ENCODE measurements at regions not wholly inside any gene's neighbourhood (a gene's known extent, or its start where the extent isn't known, plus 50 kb on each side); places are given as distances from the start of the nearest gene placed in this dataset.

DNA sequence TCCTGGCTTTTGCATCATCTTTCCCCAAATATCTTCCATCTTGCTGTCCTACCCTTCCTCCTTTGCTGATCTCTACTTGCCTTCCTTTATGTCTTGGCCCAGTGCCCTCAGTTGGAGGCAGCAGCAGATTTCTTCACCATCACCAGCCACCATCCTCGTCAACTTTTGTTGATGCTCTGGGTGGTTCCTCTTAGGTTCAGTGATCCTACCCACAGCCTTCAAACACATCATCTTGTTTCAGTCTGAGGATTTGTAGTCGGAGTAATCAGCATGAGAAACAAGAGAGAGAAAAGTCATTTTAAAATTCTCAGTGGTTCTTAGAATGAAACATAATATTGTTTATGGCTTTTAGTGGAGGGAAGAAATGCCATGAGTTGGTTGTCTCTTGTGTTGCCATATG lies 65.8 kb downstream of the FTHL17 start:
- H3K27me3 ChIP-seq (ENCODE audit: control insufficient read depth, insufficient read depth, low read length), result no peaks in the 10 kb centered on the region
- no peaks in the 10 kb centered on the region for H3K36me3 ChIP-seq (ENCODE audit: control insufficient read depth, insufficient read depth, low read length)
- no peak overlapping the region for H3K4me3 ChIP-seq (replicated peaks in 1 of 4; ENCODE audit: control extremely low read depth in 1 of 4, insufficient read depth in 1 of 4, low read depth in 3 of 4, low read length in 4 of 4)
- no peaks in the 10 kb centered on the region for H3K9me3 ChIP-seq (ENCODE audit: control insufficient read depth, insufficient read depth, low read depth, low read length)
- no peak overlapping the region for H3K27ac ChIP-seq (ENCODE audit: insufficient read depth, low read length)
- no peak for DNase-seq (ENCODE audit: low read depth in 2 of 2)
- no peaks in the 10 kb centered on the region for H4K20me1 ChIP-seq (ENCODE audit: control insufficient read depth, extremely low read depth, insufficient read depth, low read length)
- TF ChIP-seq, protein P1, sequence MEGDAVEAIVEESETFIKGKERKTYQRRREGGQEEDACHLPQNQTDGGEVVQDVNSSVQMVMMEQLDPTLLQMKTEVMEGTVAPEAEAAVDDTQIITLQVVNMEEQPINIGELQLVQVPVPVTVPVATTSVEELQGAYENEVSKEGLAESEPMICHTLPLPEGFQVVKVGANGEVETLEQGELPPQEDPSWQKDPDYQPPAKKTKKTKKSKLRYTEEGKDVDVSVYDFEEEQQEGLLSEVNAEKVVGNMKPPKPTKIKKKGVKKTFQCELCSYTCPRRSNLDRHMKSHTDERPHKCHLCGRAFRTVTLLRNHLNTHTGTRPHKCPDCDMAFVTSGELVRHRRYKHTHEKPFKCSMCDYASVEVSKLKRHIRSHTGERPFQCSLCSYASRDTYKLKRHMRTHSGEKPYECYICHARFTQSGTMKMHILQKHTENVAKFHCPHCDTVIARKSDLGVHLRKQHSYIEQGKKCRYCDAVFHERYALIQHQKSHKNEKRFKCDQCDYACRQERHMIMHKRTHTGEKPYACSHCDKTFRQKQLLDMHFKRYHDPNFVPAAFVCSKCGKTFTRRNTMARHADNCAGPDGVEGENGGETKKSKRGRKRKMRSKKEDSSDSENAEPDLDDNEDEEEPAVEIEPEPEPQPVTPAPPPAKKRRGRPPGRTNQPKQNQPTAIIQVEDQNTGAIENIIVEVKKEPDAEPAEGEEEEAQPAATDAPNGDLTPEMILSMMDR (conservative IDR thresholded peaks at IDR 0.05 in 1 of 2, IDR thresholded peaks at IDR 0.05 in 1 of 2; ENCODE audit: low read depth in 1 of 2, low read length in 2 of 2), result no peak
- TF ChIP-seq EZH2 (IDR thresholded peaks at IDR 0.05; ENCODE audit: low read length, missing control alignments), result no peak
- no peak overlapping the region for H2AFZ ChIP-seq (ENCODE audit: low read length)
- H3K4me2 ChIP-seq (ENCODE audit: extremely low read depth, insufficient read depth, low read length), result no peak overlapping the region
- H3K9ac ChIP-seq (ENCODE audit: insufficient read depth, low read length), result no peak overlapping the region
- H3K4me1 ChIP-seq (ENCODE audit: control insufficient read depth, extremely low read depth, insufficient read depth, low read length), result no peaks in the 10 kb centered on the region
- no peaks in the 10 kb centered on the region for H3K79me2 ChIP-seq (ENCODE audit: control insufficient read depth, insufficient read depth, low read length)

DNA sequence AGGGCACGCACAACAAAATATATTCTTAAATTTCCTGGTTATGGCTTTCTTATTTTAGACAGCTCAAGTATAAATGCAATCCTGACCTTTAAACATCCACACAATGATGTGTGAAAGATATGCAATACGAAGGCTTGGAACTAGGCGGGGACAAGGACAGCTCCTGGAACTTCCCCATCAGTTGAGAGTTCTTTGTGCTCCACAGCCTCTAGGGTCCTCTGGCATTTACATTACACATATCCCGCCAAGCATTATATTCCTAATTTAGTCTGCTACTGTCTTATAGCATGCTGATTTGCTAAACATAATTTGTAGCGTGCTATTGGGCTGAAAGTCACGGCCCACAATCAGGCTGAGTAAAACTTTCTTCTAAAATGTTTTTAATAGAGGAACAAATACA lies 74.4 kb downstream of the FTHL17 start:
- H3K4me1 ChIP-seq (ENCODE audit: control insufficient read depth, extremely low read depth, insufficient read depth, low read length), result no peaks in the 10 kb centered on the region
- no peaks in the 10 kb centered on the region for H4K20me1 ChIP-seq (ENCODE audit: control insufficient read depth, extremely low read depth, insufficient read depth, low read length)
- no peak overlapping the region for H3K27ac ChIP-seq (ENCODE audit: insufficient read depth, low read length)
- TF ChIP-seq, protein P1 (conservative IDR thresholded peaks at IDR 0.05 in 1 of 2, IDR thresholded peaks at IDR 0.05 in 1 of 2; ENCODE audit: low read depth in 1 of 2, low read length in 2 of 2), result no peak
- no peak for TF ChIP-seq EZH2 (IDR thresholded peaks at IDR 0.05; ENCODE audit: low read length, missing control alignments)
- H3K36me3 ChIP-seq (ENCODE audit: control insufficient read depth, insufficient read depth, low read length), result no peaks in the 10 kb centered on the region
- H3K4me2 ChIP-seq (ENCODE audit: extremely low read depth, insufficient read depth, low read length), result no peak overlapping the region
- H3K9ac ChIP-seq (ENCODE audit: insufficient read depth, low read length), result no peak overlapping the region
- no peaks in the 10 kb centered on the region for H3K9me3 ChIP-seq (ENCODE audit: control insufficient read depth, insufficient read depth, low read depth, low read length)
- H2AFZ ChIP-seq (ENCODE audit: low read length), result no peak overlapping the region
- DNase-seq (ENCODE audit: low read depth in 2 of 2), result no peak
- H3K79me2 ChIP-seq (ENCODE audit: control insufficient read depth, insufficient read depth, low read length), result no peaks in the 10 kb centered on the region
- H3K27me3 ChIP-seq (ENCODE audit: control insufficient read depth, insufficient read depth, low read length), result no peaks in the 10 kb centered on the region
- no peak overlapping the region for H3K4me3 ChIP-seq (replicated peaks in 1 of 4; ENCODE audit: control extremely low read depth in 1 of 4, insufficient read depth in 1 of 4, low read depth in 3 of 4, low read length in 4 of 4)

DNA sequence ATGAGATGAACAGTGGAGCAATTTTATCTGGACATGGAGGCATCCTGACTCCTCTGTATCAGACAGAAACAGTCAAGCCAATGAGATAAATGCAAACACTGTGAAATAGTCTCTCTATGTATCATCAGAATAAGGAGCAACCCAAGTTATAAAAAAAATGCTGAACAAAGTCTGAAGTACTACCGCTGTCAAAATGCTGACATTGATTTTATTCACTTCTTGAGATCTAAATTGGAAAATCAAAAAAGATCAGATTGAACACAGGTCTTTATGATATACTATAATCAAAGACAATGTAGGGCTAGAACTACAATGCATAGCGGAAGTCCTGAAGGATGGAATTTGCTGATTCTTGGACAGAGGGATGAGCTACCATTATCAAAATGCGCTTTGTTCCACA lies 76.1 kb downstream of the FTHL17 start:
- no peaks in the 10 kb centered on the region for H3K36me3 ChIP-seq (ENCODE audit: control insufficient read depth, insufficient read depth, low read length)
- TF ChIP-seq, protein P1 (conservative IDR thresholded peaks at IDR 0.05 in 1 of 2, IDR thresholded peaks at IDR 0.05 in 1 of 2; ENCODE audit: low read depth in 1 of 2, low read length in 2 of 2), result no peak
- no peak for TF ChIP-seq EZH2 (IDR thresholded peaks at IDR 0.05; ENCODE audit: low read length, missing control alignments)
- no peak for DNase-seq (ENCODE audit: low read depth in 2 of 2)

More for the DNA sequence above, 76.1 kb downstream of the FTHL17 start:
- Histone ChIP-seq H3K27ac (ENCODE audit: insufficient read depth, low read length) (no peak overlapping the region), H3K4me2 (ENCODE audit: extremely low read depth, insufficient read depth, low read length) (no peak overlapping the region), H3K27me3 (ENCODE audit: control insufficient read depth, insufficient read depth, low read length) (no peaks in the 10 kb centered on the region), H3K4me1 (ENCODE audit: control insufficient read depth, extremely low read depth, insufficient read depth, low read length) (no peaks in the 10 kb centered on the region), H3K9ac (ENCODE audit: insufficient read depth, low read length) (no peak overlapping the region), H3K9me3 (ENCODE audit: control insufficient read depth, insufficient read depth, low read depth, low read length) (no peaks in the 10 kb centered on the region), H3K4me3 (replicated peaks in 1 of 4; ENCODE audit: control extremely low read depth in 1 of 4, insufficient read depth in 1 of 4, low read depth in 3 of 4, low read length in 4 of 4) (no peak overlapping the region), H2AFZ (ENCODE audit: low read length) (no peak overlapping the region), H4K20me1 (ENCODE audit: control insufficient read depth, extremely low read depth, insufficient read depth, low read length) (no peaks in the 10 kb centered on the region), H3K79me2 (ENCODE audit: control insufficient read depth, insufficient read depth, low read length) (no peaks in the 10 kb centered on the region)
